ENCODE measurements at regions not wholly inside any gene's neighbourhood (a gene's known extent, or its start where the extent isn't known, plus 50 kb on each side); places are given as distances from the start of the nearest gene placed in this dataset.

DNA sequence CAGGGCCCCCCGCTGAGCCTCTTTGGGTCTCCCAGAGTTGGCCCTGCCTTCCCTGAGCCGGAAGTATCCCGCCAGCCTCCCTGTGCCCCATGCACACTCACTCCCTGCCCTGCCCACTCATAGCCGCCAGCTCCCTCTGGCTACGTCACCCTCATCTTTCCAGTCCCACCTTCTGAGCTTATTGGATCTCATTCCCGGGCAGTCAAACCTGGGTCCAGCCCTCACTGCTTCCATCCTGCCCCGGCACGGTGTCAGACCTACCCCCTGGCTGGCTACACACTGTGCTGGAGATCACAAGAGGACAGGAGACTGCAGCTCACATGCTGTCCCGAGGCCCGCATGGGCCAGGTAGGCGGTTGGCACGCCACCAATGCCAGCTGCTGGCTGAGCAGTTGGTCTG, 147.2 kb downstream of the ASB1 start:
- Histone ChIP-seq H3K4me3 (no peak overlapping the region), H3K36me3 (no peaks in the 10 kb centered on the region), H3K27ac (no peak overlapping the region), H3K4me1 (no peaks in the 10 kb centered on the region), H3K9me3 (no peaks in the 10 kb centered on the region), H3K27me3 (no peaks in the 10 kb centered on the region)
- in situ Hi-C loops (cut with MboI; ENCODE audit: low pct_ligation_motif_present in 1 of 4, low pct_unique_long_range_greater_than_20kb in 1 of 4, low sequenced_read_pairs in 3 of 4) (no loop called here), intact Hi-C loops (cut with DNase I; ENCODE audit: low total_unique reads) (no loop called here)
- no peak for DNase-seq
- 78% methylated on average over 12 of the region's 12 CpGs; no CpG with 5 or more reads in 1 of the 2 donors for WGBS, 2 donors (ENCODE audit: low coverage in 1 of 2)
- TF ChIP-seq POLR2A (IDR thresholded peaks at IDR 0.05) (no peak), EP300 (IDR thresholded peaks at IDR 0.05; ENCODE audit: low read depth) (no peak), POLR2AphosphoS5 (IDR thresholded peaks at IDR 0.05) (no peak)
- TF ChIP-seq, protein P1, sequence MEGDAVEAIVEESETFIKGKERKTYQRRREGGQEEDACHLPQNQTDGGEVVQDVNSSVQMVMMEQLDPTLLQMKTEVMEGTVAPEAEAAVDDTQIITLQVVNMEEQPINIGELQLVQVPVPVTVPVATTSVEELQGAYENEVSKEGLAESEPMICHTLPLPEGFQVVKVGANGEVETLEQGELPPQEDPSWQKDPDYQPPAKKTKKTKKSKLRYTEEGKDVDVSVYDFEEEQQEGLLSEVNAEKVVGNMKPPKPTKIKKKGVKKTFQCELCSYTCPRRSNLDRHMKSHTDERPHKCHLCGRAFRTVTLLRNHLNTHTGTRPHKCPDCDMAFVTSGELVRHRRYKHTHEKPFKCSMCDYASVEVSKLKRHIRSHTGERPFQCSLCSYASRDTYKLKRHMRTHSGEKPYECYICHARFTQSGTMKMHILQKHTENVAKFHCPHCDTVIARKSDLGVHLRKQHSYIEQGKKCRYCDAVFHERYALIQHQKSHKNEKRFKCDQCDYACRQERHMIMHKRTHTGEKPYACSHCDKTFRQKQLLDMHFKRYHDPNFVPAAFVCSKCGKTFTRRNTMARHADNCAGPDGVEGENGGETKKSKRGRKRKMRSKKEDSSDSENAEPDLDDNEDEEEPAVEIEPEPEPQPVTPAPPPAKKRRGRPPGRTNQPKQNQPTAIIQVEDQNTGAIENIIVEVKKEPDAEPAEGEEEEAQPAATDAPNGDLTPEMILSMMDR (IDR thresholded peaks at IDR 0.05) = no peak

DNA sequence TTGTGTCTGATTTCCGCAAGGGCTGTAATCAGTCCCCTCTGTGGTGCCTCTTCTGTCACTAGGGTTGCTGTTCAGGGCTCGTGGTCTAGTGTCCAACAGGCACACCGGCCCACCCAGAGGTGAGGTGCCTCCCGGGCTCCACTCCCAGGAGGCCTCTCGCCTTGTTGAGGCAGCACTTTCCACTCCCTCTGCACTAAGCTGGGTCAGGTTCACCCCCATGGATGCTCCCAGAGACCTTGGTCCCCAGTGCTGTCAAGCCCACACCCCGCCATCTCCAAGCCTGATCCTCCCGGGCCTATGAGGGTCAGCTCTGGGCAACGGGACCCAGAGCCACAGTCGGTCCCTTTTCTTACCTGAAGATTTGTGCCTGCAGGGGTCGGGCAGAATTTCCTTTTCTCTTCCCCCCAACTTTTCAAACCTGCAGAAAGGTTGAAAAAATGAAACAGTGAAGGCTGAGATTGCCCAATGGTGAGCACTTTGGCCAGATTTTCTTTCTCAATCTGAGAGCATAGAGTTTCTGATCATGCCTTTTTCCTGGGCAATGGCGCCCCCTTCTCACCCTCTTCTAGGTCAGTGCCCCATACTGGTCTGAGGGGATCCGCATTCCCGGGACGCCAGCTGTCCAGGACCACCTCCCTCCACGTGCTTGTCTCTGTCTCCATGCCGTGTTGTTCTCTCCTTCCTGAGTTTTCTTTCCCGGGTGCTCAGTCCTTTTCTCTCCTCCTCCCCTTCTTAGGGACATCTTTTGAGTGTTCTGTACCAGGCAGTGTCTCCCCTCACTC, 148.0 kb downstream of the ASB1 start:
- no peaks in the 10 kb centered on the region for H3K9me3 ChIP-seq
- H3K4me3 ChIP-seq = no peak overlapping the region
- intact Hi-C loops (cut with DNase I; ENCODE audit: low total_unique reads) (no loop called here), in situ Hi-C loops (cut with MboI; ENCODE audit: low pct_ligation_motif_present in 1 of 4, low pct_unique_long_range_greater_than_20kb in 1 of 4, low sequenced_read_pairs in 3 of 4) (no loop called here)
- WGBS, 2 donors (ENCODE audit: low coverage in 1 of 2) = 62 to 80% methylated on average over 7 to 17 of the region's 17 CpGs
- TF ChIP-seq POLR2AphosphoS5 (IDR thresholded peaks at IDR 0.05) (no peak), EP300 (IDR thresholded peaks at IDR 0.05; ENCODE audit: low read depth) (no peak), POLR2A (IDR thresholded peaks at IDR 0.05) (no peak)
- TF ChIP-seq, protein P1 (IDR thresholded peaks at IDR 0.05) = no peak
- no peak overlapping the region for H3K27ac ChIP-seq
- H3K4me1 ChIP-seq = no peaks in the 10 kb centered on the region
- H3K36me3 ChIP-seq = no peaks in the 10 kb centered on the region
- no peak for DNase-seq
- no peaks in the 10 kb centered on the region for H3K27me3 ChIP-seq

DNA sequence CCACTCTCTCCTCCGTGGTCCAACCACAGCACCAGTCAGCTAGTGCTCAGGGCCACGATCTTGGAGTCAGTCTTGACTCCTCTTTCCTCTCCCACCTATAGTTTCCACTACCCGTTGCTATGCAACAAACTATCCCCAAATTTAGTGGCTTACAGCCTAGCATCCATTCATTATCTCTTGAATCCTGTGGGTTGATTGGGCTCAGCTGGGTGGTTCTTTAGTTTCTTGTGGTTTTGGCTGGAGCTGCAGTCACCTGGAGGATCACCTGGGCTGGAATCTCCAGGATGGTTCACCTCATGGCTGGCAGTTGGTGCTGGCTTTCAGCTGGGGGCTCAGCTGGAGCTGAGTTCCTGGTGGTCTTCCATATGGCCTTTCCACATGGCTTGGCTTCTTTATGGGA, 149.9 kb downstream of the ASB1 start:
- no peaks in the 10 kb centered on the region for H3K36me3 ChIP-seq
- no peak for DNase-seq
- no peaks in the 10 kb centered on the region for H3K9me3 ChIP-seq
- TF ChIP-seq, protein P1 (IDR thresholded peaks at IDR 0.05) = no peak
- TF ChIP-seq EP300 (IDR thresholded peaks at IDR 0.05; ENCODE audit: low read depth) (no peak), POLR2AphosphoS5 (IDR thresholded peaks at IDR 0.05) (no peak), POLR2A (IDR thresholded peaks at IDR 0.05) (no peak)
- intact Hi-C loops (cut with DNase I; ENCODE audit: low total_unique reads) = no loop called here
- WGBS, 2 donors (ENCODE audit: low coverage in 1 of 2) = 67 to 75% methylated on average over 1 to 3 of the region's 3 CpGs
- H3K4me3 ChIP-seq = no peak overlapping the region
- H3K4me1 ChIP-seq = no peaks in the 10 kb centered on the region
- H3K27me3 ChIP-seq = no peaks in the 10 kb centered on the region
- no peak overlapping the region for H3K27ac ChIP-seq
- in situ Hi-C loops (cut with MboI; ENCODE audit: low pct_ligation_motif_present in 1 of 4, low pct_unique_long_range_greater_than_20kb in 1 of 4, low sequenced_read_pairs in 3 of 4) = no loop called here

DNA sequence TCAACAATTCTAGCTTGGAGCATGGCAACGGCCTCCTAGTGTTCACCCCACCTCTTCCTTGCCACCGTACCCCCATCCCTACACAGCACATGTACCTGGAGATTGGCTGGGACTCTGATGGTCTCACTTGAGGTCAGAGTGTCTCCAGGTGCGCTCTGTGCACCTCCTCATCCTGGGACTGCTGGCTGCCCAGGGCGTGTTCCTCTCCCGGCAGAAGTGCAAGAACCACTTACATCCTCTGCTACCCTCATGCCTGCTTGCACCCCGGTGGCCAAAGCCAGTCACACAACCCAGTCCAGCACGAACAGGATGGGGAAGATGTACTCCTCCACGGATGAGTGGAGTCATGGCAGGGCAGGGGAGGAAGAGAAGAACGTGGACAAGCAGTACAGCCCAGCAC, 151.5 kb downstream of the ASB1 start:
- WGBS, 2 donors (ENCODE audit: low coverage in 1 of 2) = 57% methylated on average over 5 to 9 of the region's 9 CpGs
- Histone ChIP-seq H3K27me3 (no peaks in the 10 kb centered on the region), H3K4me3 (no peak overlapping the region), H3K4me1 (no peaks in the 10 kb centered on the region), H3K9me3 (no peaks in the 10 kb centered on the region), H3K36me3 (no peaks in the 10 kb centered on the region), H3K27ac (no peak overlapping the region)
- intact Hi-C loops (cut with DNase I; ENCODE audit: low total_unique reads) = no loop called here
- no peak for TF ChIP-seq POLR2A (IDR thresholded peaks at IDR 0.05)
- no peak for TF ChIP-seq EP300 (IDR thresholded peaks at IDR 0.05; ENCODE audit: low read depth)
- TF ChIP-seq POLR2AphosphoS5 (IDR thresholded peaks at IDR 0.05) = no peak
- TF ChIP-seq, protein P1 (IDR thresholded peaks at IDR 0.05) = no peak
- in situ Hi-C loops (cut with MboI; ENCODE audit: low pct_ligation_motif_present in 1 of 4, low pct_unique_long_range_greater_than_20kb in 1 of 4, low sequenced_read_pairs in 3 of 4) = no loop called here
- DNase-seq = no peak

Measured in transverse colon (tissue), 4 donors.